ENCODE measurements at regions not wholly inside any gene's neighbourhood (a gene's known extent, or its start where the extent isn't known, plus 50 kb on each side); places are given as distances from the start of the nearest gene placed in this dataset.

DNA sequence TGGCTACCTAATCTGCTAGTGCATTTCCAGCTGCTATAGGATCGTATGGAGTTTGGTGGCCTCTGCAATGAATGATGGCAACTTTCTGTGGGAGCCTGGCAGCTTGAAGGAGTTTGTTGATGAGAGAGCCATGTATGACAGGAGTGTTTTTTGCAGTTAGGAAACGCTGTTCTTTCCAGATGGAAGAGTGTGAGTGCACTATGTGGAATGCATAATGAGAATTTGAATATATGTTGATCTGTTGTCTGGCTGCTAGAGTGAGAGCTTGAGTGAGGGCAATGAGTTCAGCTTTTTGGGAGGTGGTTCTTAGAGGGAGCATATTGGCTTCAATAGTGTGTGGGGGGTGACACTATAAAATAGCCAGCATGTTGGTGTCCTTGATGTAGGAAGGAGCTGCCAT is 51.0 kb upstream of the APOBEC4 start:
- TF ChIP-seq POLR2A (IDR thresholded peaks at IDR 0.05) (no peak), CTCF (IDR thresholded peaks at IDR 0.05) (no peak), EP300 (IDR thresholded peaks at IDR 0.05; ENCODE audit: low read depth) (no peak), POLR2AphosphoS5 (IDR thresholded peaks at IDR 0.05) (no peak)

All from transverse colon (tissue), 4 donors.